ENCODE measurements at regions not wholly inside any gene's neighbourhood (a gene's known extent, or its start where the extent isn't known, plus 50 kb on each side); places are given as distances from the start of the nearest gene placed in this dataset.

- TF ChIP-seq CTCF (conservative IDR thresholded peaks at IDR 0.05 in 1 of 2, IDR thresholded peaks at IDR 0.05 in 1 of 2; ENCODE audit: low read depth in 1 of 2, low read length in 2 of 2) (no peak), EZH2 (IDR thresholded peaks at IDR 0.05; ENCODE audit: low read length, missing control alignments) (no peak)
These were observed 116.7 kb downstream of the CYP26A1 start for GRCh38 chr10:93190372-93190771.
